GM18507 (cell line): ENCODE measurements at regions not wholly inside any gene's neighbourhood (a gene's known extent, or its start where the extent isn't known, plus 50 kb on each side); places are given as distances from the start of the nearest gene placed in this dataset.

Source experiments
- DNase-seq: peaks from one replicate; pipeline ENCODE4 v3.0.0; 2011; ENCODE audit warnings: low read depth; ENCODE audit not compliant: insufficient read length; ENCODE audit errors: extremely low spot score
- FAIRE-seq: peaks from 2 replicates; lab custom pipeline; 2011; peaks lifted over from hg19 to GRCh38; lab: Jason Lieb, UNC

- FAIRE-seq, result no peak
- DNase-seq, result no peak
Measured at GRCh38 chr21:24046829-24047443, 1560.3 kb downstream of the MRPL39 start.

- FAIRE-seq, result no peak
- no peak for DNase-seq
Measured at GRCh38 chr21:24045775-24046215, 1561.5 kb downstream of the MRPL39 start.

GRCh38 chr21:24045373-24045772 lies 1561.9 kb downstream of the MRPL39 start:
- no peak for DNase-seq

GRCh38 chr21:24042687-24043086 lies 1564.6 kb downstream of the MRPL39 start:
- FAIRE-seq, result no peak
- no peak for DNase-seq

More at GRCh38 chr21:24045373-24045772, 1561.9 kb downstream of the MRPL39 start:
- FAIRE-seq, result no peak

GRCh38 chr21:24032709-24033232 lies 1574.5 kb downstream of the MRPL39 start:
- no peak for DNase-seq
- no peak for FAIRE-seq

GRCh38 chr21:24027396-24027795 lies 1579.9 kb downstream of the MRPL39 start:
- DNase-seq (no peak), FAIRE-seq (no peak)

- DNase-seq, result no peak
Measured at GRCh38 chr21:24025101-24025500, 1582.2 kb downstream of the MRPL39 start.

GRCh38 chr21:24023936-24024335 lies 1583.3 kb downstream of the MRPL39 start:
- FAIRE-seq (no peak), DNase-seq (no peak)

More at GRCh38 chr21:24025101-24025500, 1582.2 kb downstream of the MRPL39 start:
- FAIRE-seq, result no peak

- no peak for FAIRE-seq
- DNase-seq, result no peak
Measured at GRCh38 chr21:24023402-24023801, 1583.9 kb downstream of the MRPL39 start.

GRCh38 chr21:24014381-24014780 lies 1592.9 kb downstream of the MRPL39 start:
- no peak for FAIRE-seq
- DNase-seq, result no peak

- FAIRE-seq, result no peak
- no peak for DNase-seq
Measured at GRCh38 chr21:24011087-24011486, 1596.2 kb downstream of the MRPL39 start.

- FAIRE-seq, result no peak
- DNase-seq, result no peak
Measured at GRCh38 chr21:24007592-24007991, 1599.7 kb downstream of the MRPL39 start.

GRCh38 chr21:23986987-23987386 lies 1620.3 kb downstream of the MRPL39 start:
- FAIRE-seq (no peak), DNase-seq (no peak)

GRCh38 chr21:23986214-23986613 lies 1621.1 kb downstream of the MRPL39 start:
- FAIRE-seq (no peak), DNase-seq (no peak)

- FAIRE-seq, result no peak
Measured at GRCh38 chr21:23982546-23982945, 1624.7 kb downstream of the MRPL39 start.

GRCh38 chr21:23977971-23978370 lies 1629.3 kb downstream of the MRPL39 start:
- FAIRE-seq (no peak), DNase-seq (no peak)

More at GRCh38 chr21:23982546-23982945, 1624.7 kb downstream of the MRPL39 start:
- no peak for DNase-seq

GRCh38 chr21:23968722-23969647 lies 1638.3 kb downstream of the MRPL39 start:
- FAIRE-seq (peak; percentile 54), DNase-seq (no peak)

- DNase-seq, result no peak
- no peak for FAIRE-seq
Measured at GRCh38 chr21:23968008-23968407, 1639.3 kb downstream of the MRPL39 start.

GRCh38 chr21:23963454-23963853 lies 1643.8 kb downstream of the MRPL39 start:
- FAIRE-seq (no peak), DNase-seq (no peak)

GRCh38 chr21:23960769-23961168 lies 1646.5 kb downstream of the MRPL39 start:
- FAIRE-seq (no peak), DNase-seq (no peak)
